ENCODE measurements at regions not wholly inside any gene's neighbourhood (a gene's known extent, or its start where the extent isn't known, plus 50 kb on each side); places are given as distances from the start of the nearest gene placed in this dataset.

DNA sequence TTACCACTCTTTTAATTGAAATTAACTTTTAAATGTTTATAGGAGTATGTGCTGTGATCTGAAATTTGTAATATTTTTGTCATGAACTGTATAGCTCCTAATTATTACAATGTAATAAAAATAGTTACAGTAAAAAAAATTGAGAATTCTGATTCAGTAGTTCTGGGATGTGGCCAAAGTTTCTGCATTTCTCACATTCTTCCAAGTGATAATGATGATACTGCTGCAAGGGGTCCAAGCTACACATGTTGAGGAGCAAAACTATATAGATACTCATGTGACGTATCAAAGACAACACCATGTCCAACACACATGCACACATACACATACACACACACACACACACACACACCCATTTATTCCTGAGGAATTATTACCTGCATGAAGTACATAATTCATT lies 71.0 kb upstream of the FAM83B start:
- TF ChIP-seq EP300 (IDR thresholded peaks at IDR 0.05) (no peak), POLR2A (IDR thresholded peaks at IDR 0.05) (no peak)
- TF ChIP-seq, protein P1, sequence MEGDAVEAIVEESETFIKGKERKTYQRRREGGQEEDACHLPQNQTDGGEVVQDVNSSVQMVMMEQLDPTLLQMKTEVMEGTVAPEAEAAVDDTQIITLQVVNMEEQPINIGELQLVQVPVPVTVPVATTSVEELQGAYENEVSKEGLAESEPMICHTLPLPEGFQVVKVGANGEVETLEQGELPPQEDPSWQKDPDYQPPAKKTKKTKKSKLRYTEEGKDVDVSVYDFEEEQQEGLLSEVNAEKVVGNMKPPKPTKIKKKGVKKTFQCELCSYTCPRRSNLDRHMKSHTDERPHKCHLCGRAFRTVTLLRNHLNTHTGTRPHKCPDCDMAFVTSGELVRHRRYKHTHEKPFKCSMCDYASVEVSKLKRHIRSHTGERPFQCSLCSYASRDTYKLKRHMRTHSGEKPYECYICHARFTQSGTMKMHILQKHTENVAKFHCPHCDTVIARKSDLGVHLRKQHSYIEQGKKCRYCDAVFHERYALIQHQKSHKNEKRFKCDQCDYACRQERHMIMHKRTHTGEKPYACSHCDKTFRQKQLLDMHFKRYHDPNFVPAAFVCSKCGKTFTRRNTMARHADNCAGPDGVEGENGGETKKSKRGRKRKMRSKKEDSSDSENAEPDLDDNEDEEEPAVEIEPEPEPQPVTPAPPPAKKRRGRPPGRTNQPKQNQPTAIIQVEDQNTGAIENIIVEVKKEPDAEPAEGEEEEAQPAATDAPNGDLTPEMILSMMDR (IDR thresholded peaks at IDR 0.05), result no peak
- H3K27ac ChIP-seq, result no peak overlapping the region
- no peaks in the 10 kb centered on the region for H3K4me1 ChIP-seq
- H3K27me3 ChIP-seq, result no peaks in the 10 kb centered on the region
- H3K9me3 ChIP-seq, result no peaks in the 10 kb centered on the region
- no peaks in the 10 kb centered on the region for H3K36me3 ChIP-seq
- no peak for DNase-seq (ENCODE audit: low spot score in 2 of 2)
- no peak overlapping the region for H3K4me3 ChIP-seq
- whole genome bisulfite sequencing, 2 donors, result 54 to 69% methylated on average over 1 of the region's 1 CpG

DNA sequence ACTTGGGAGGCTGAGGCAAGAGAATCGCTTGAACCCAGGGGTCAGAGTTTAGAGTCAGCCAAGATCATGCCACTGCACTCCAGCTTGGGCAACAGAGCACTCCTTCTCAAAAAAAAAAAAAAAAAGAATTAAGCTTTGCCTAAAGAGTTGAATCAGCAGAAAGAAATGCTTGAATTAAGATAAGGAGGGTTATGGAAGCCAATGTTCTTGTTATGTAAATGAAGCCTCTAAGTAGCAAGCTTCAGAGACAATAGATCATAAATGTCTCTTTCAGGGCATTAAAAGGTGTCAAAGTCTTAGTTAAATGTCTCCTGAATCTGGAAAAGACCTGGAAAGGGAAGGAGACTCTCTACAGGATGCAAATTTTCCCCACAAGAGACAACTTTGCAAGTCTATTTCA lies 69.7 kb upstream of the FAM83B start:
- Histone ChIP-seq H3K9me3 (no peaks in the 10 kb centered on the region), H3K36me3 (no peaks in the 10 kb centered on the region), H3K27ac (no peak overlapping the region), H3K4me3 (no peak overlapping the region), H3K4me1 (no peaks in the 10 kb centered on the region), H3K27me3 (no peaks in the 10 kb centered on the region)
- WGBS, 2 donors, result 96% methylated on average over 1 of the region's 1 CpG
- TF ChIP-seq POLR2A (IDR thresholded peaks at IDR 0.05), result no peak
- no peak for TF ChIP-seq EP300 (IDR thresholded peaks at IDR 0.05)
- TF ChIP-seq, protein P1 (IDR thresholded peaks at IDR 0.05), result no peak
- DNase-seq (ENCODE audit: low spot score in 2 of 2), result no peak

DNA sequence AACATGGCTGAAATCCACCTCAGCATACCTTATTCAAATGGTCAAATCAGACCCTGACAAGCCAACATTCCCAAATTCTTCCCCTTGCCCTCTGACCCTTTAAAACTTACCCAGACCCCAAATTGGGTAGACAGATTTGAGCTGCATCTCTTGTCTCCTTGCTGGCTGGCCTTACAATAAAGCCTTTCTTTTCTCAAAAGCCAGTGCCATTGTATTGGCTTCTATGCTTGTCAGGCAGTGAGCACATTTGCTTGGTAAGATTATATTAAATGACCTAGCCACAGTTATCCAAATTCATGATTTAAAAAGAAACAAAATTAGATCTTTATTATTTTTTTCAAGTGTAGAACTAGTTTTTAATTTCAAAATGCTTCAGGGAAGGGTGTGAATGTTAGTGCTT lies 67.8 kb upstream of the FAM83B start:
- Histone ChIP-seq H3K4me3 (no peak overlapping the region), H3K27me3 (no peaks in the 10 kb centered on the region), H3K27ac (no peak overlapping the region), H3K4me1 (no peaks in the 10 kb centered on the region), H3K9me3 (no peaks in the 10 kb centered on the region), H3K36me3 (no peaks in the 10 kb centered on the region)
- TF ChIP-seq, protein P1 (IDR thresholded peaks at IDR 0.05), result no peak
- no peak for TF ChIP-seq POLR2A (IDR thresholded peaks at IDR 0.05)
- TF ChIP-seq EP300 (IDR thresholded peaks at IDR 0.05), result no peak
- no peak for DNase-seq (ENCODE audit: low spot score in 2 of 2)

DNA sequence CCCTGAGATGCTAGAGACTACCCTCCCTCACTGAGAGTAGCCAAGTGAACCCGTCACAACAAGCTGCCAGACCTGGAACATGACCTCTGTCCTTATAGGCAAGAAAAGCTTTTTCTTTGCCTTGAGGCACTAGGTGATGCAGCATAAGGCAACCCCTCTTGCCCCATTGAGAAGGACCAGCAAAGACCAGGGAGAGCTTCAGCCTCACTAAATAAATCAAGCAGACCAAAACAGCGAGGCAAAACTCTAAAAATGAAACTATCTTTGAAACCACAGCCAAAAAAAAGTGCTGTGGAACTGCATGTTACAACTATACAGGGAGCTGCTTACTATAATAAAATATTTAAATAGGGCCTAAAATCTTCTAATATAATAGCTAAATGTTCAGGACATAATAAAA lies 62.6 kb upstream of the FAM83B start:
- TF ChIP-seq EP300 (IDR thresholded peaks at IDR 0.05), result no peak
- TF ChIP-seq, protein P1 (IDR thresholded peaks at IDR 0.05), result no peak
- Histone ChIP-seq H3K4me1 (no peaks in the 10 kb centered on the region), H3K4me3 (no peak overlapping the region), H3K36me3 (no peaks in the 10 kb centered on the region), H3K27me3 (no peaks in the 10 kb centered on the region), H3K27ac (peak overlapping the region in 1 of 4 donors; percentile 38), H3K9me3 (no peaks in the 10 kb centered on the region)
- WGBS, 2 donors, result 51 to 59% methylated on average over 2 of the region's 2 CpGs
- no peak for DNase-seq (ENCODE audit: low spot score in 2 of 2)

DNA sequence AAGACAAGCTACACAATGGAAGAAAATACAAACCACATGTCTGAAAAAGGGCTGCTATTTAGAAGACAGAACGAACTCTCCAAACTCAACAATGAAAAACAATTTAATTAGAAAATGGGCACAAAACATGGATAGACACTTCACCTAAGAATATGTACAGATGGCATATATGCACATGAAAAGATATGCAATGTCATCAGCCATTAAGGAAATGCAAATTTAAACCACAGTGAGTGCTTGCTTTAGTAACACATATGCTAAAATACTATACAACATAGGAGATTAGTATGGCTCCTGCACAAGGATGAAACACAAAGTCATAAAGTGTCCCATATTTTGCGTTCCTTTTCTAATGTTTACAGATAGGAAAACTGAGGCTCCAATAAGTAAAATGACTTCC lies 60.4 kb upstream of the FAM83B start:
- no peak overlapping the region for H3K27ac ChIP-seq
- TF ChIP-seq POLR2A (IDR thresholded peaks at IDR 0.05) (no peak), EP300 (IDR thresholded peaks at IDR 0.05) (no peak)
- TF ChIP-seq, protein P1 (IDR thresholded peaks at IDR 0.05), result no peak
- no peaks in the 10 kb centered on the region for H3K4me1 ChIP-seq
- H3K9me3 ChIP-seq, result peaks cover 0 to 5% (median 0%) of the 10 kb centered on the region in 4 donors
- no peak for DNase-seq (ENCODE audit: low spot score in 2 of 2)
- WGBS, 2 donors, result 82 to 88% methylated on average over 2 of the region's 2 CpGs
- H3K4me3 ChIP-seq, result no peak overlapping the region
- no peaks in the 10 kb centered on the region for H3K27me3 ChIP-seq
- H3K36me3 ChIP-seq, result no peaks in the 10 kb centered on the region

Measured in tibial nerve (tissue), 4 donors.